GM21786 (cell line): ENCODE measurements at regions not wholly inside any gene's neighbourhood (a gene's known extent, or its start where the extent isn't known, plus 50 kb on each side); places are given as distances from the start of the nearest gene placed in this dataset.
"Not testable (repeated sequence)": the region's sequence is repeated elsewhere in the genome, so short reads cannot be mapped to it uniquely, and the experiment has no call there.

Experiments used
- ATAC-seq: cut with Tn5 transposase; IDR thresholded peaks from one replicate; pipeline ENCODE4 v1.9.1; 2021; ENCODE audit not compliant: unreplicated experiment

DNA sequence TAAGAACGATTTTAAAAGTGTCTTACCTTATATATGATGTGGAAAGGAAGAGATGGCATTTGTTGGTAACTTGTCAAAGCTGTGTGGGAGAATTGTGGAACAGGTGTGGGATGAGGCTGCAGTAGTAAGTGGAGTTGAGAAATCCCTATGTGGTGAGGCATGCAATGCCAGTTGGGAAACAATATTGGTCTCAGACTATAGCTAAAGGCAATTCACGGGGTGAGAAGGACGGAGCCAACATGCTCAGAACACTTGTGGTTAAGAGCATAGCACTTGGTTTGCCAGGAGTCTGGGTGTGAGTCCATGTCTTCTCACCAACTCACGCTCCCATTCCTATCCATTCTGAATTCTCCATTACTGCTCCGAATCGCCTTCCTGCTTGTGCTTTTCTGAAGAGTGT lies 615.6 kb upstream of the ADAMTS9 start:
- no peak for ATAC-seq

GRCh38 chr3:65291448-65292125 lies 603.8 kb upstream of the ADAMTS9 start:
- no peak for ATAC-seq

GRCh38 chr3:65288776-65289175 lies 601.0 kb upstream of the ADAMTS9 start:
- no peak for ATAC-seq

- ATAC-seq = no peak
These were observed 598.2 kb upstream of the ADAMTS9 start for GRCh38 chr3:65285956-65286355.

GRCh38 chr3:65284961-65285360 lies 597.2 kb upstream of the ADAMTS9 start:
- no peak for ATAC-seq

DNA sequence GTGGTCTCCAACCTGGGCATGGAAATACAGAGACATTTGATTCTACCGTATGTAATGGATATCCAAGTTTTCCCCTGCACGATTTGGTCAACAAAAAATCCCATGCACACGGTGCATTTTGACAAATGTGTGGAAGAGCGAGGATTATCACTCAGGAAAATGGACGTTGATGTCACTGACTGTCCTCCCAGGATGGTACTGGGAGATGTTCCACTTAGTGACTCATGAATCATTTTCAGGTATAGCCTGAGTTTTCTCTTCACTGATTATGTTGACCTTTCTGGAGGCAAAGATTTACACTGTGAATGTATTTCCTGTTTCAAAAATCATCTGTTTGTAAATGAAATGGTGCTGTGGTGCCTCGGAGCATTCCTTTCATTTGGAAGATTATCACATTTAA lies 596.7 kb upstream of the ADAMTS9 start:
- ATAC-seq = no peak

- ATAC-seq = no peak
These were observed 591.5 kb upstream of the ADAMTS9 start for GRCh38 chr3:65279225-65279782.

- no peak for ATAC-seq
These were observed 590.0 kb upstream of the ADAMTS9 start for GRCh38 chr3:65277798-65278197.

DNA sequence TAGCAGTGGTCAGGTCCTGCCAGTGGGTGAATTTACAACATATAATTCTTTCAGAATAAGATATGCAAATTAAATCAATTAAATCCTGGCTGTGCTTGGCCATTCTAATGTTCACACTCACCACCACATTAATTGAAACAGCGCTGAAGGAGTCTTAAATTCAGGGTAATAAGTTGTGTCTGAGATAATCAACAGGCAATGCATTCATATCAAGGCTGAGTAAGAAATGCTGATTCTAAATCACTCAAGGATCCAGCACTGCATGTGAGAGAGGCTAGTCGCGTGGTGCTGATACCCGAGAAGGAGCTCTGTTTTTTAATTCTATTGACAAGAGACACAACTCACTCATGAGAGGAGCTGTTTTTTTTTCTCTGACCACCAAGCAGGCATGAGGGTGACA lies 588.8 kb upstream of the ADAMTS9 start:
- ATAC-seq = no peak

DNA sequence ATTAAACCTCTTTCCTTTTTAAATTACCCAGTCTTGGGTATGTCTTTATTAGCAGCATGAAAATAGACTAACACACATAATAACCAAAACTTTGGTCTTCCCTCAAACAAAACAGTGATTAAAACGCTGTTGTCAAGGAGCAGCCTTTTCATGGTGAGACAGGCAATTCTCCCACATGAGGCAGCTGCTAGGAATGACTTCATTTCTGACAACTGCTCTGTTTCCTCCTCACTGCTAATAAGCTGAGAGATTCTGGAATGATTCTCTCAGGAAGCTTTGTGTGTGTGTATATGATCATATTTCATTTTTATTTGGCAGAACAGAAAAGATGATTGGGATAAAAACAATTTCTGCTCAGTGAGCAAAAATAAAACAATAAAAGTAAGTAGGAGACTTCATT lies 580.6 kb upstream of the ADAMTS9 start:
- ATAC-seq = no peak

GRCh38 chr3:65265942-65266590 lies 578.3 kb upstream of the ADAMTS9 start:
- no peak for ATAC-seq

GRCh38 chr3:65265511-65265910 lies 577.7 kb upstream of the ADAMTS9 start:
- no peak for ATAC-seq

- no peak for ATAC-seq
These were observed 574.7 kb upstream of the ADAMTS9 start for GRCh38 chr3:65262548-65262947.

- no peak for ATAC-seq
These were observed 572.1 kb upstream of the ADAMTS9 start for GRCh38 chr3:65259946-65260345.

- ATAC-seq = not testable (repeated sequence)
These were observed 565.1 kb upstream of the ADAMTS9 start for GRCh38 chr3:65252914-65253313.

GRCh38 chr3:65252266-65252665 lies 564.5 kb upstream of the ADAMTS9 start:
- no peak for ATAC-seq

GRCh38 chr3:65251375-65251774 lies 563.6 kb upstream of the ADAMTS9 start:
- ATAC-seq = no peak

- no peak for ATAC-seq
These were observed 558.8 kb upstream of the ADAMTS9 start for GRCh38 chr3:65246561-65246960.

GRCh38 chr3:65245133-65246063 lies 557.6 kb upstream of the ADAMTS9 start:
- no peak for ATAC-seq

DNA sequence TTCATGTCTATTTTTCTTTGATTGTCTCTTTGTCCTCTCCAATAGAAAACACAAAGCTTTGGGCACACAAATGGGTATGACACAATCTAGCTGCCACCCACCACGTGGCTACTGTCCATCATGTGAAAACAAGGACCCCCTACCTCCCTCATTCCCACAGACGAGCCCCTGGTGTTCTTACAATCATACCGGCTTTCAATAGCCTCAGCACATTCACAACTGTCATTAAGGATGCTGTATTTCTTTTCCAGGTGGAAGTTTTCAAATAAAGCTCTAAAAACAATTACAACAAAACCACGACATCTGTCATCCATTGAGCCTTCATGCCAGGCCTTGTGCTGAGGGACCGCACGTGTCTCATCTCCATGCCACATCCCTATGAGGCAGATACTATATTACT lies 552.6 kb upstream of the ADAMTS9 start:
- ATAC-seq = no peak

DNA sequence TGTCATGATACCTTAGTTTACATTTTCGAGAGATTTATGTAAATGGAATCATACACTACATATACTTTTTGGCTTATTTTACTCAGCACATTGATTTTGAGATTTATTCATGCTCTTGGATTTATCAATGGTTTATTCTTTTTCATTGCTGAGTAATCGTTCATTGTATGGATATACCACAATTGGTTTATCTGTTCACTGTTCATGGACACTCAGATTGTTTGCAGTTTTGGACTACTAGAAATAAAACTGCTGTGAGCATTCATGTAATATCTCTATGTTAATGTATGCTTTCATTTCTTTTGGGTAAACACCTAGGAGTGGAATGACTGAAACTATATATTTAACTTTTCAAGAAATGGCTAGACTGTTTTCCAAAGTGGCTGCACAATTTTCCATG lies 550.9 kb upstream of the ADAMTS9 start:
- no peak for ATAC-seq
